Loucy (cell line): ENCODE measurements at regions not wholly inside any gene's neighbourhood (a gene's known extent, or its start where the extent isn't known, plus 50 kb on each side); places are given as distances from the start of the nearest gene placed in this dataset.

ENCODE experiments used
- CTCF ChIP-seq: fragments of 200-600 bp; sonication (generic); conservative IDR thresholded peaks from 2 replicates; pipeline ENCODE4 v1.5.1; 2014; ENCODE audit warnings: mild to moderate bottlenecking, antibody characterized with exemption, low read length
- EZH2phosphoT487 ChIP-seq: fragments of 200-600 bp; IDR thresholded peaks from 2 replicates; pipeline ENCODE4 v1.6.1; 2018; ENCODE audit warnings: antibody characterized with exemption, mild to moderate bottlenecking, moderate library complexity, borderline replicate concordance

DNA sequence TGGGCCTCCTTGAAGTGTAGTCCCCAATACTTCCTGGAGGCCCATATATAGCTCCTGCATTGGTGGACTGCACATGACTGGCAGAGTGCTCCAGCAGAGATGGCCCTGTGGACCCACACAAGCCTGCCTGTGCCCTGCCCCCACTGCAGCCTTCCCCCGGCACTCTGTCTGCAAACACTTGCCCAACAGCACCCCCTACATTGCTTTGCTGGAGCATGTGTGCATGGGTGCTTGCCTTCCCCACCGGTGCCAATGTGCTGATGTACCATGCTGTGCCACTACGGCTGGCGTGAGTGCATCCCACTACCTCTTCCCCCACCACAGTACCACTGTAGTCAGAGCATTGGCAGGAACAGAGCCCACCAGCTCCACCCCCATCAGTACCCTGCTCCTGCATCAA, 563.6 kb upstream of the CTNND2 start:
- TF ChIP-seq CTCF (no peak), EZH2phosphoT487 (no peak)
